ENCODE measurements at regions not wholly inside any gene's neighbourhood (a gene's known extent, or its start where the extent isn't known, plus 50 kb on each side); places are given as distances from the start of the nearest gene placed in this dataset.
"Not testable (repeated sequence)": the region's sequence is repeated elsewhere in the genome, so short reads cannot be mapped to it uniquely, and the experiment has no call there.

- DNase-seq: no peak
Observed at GRCh38 chr6:170044836-170045562, 245.9 kb downstream of the DLL1 start.

GRCh38 chr6:170043881-170044790 is 246.7 kb downstream of the DLL1 start:
- DNase-seq: no peak

- DNase-seq: no peak
Observed at GRCh38 chr6:170043150-170043819, 247.6 kb downstream of the DLL1 start.

GRCh38 chr6:170042596-170043118 is 248.2 kb downstream of the DLL1 start:
- DNase-seq: no peak

GRCh38 chr6:170042123-170042522 is 248.8 kb downstream of the DLL1 start:
- no peak for DNase-seq

GRCh38 chr6:170041526-170041925 is 249.4 kb downstream of the DLL1 start:
- no peak for DNase-seq

- no peak for DNase-seq
Observed at GRCh38 chr6:170040906-170041305, 250.0 kb downstream of the DLL1 start.

GRCh38 chr6:170040115-170040500 is 250.8 kb downstream of the DLL1 start:
- DNase-seq: no peak

GRCh38 chr6:170039156-170040114 is 251.4 kb downstream of the DLL1 start:
- no peak for DNase-seq

- DNase-seq: no peak
Observed at GRCh38 chr6:170038708-170039107, 252.2 kb downstream of the DLL1 start.

- no peak for DNase-seq
Observed at GRCh38 chr6:170038251-170038650, 252.6 kb downstream of the DLL1 start.

- no peak for DNase-seq
Observed at GRCh38 chr6:170037541-170038250, 253.2 kb downstream of the DLL1 start.

- DNase-seq: no peak
Observed at GRCh38 chr6:170036916-170037315, 254.0 kb downstream of the DLL1 start.

- DNase-seq: not testable (repeated sequence)
Observed at GRCh38 chr6:170036367-170036766, 254.5 kb downstream of the DLL1 start.

- no peak for DNase-seq
Observed at GRCh38 chr6:170035901-170036304, 255.0 kb downstream of the DLL1 start.

GRCh38 chr6:170035044-170035443 is 255.8 kb downstream of the DLL1 start:
- no peak for DNase-seq

GRCh38 chr6:170034294-170034693 is 256.6 kb downstream of the DLL1 start:
- DNase-seq: no peak

- no peak for DNase-seq
Observed at GRCh38 chr6:170033666-170034065, 257.2 kb downstream of the DLL1 start.

GRCh38 chr6:170032706-170033309 is 258.1 kb downstream of the DLL1 start:
- DNase-seq: no peak

GRCh38 chr6:170032197-170032596 is 258.7 kb downstream of the DLL1 start:
- no peak for DNase-seq

Measured in renal pelvis (tissue), 1 donor.